Right lobe of liver (tissue), 6 donors: ENCODE measurements at regions not wholly inside any gene's neighbourhood (a gene's known extent, or its start where the extent isn't known, plus 50 kb on each side); places are given as distances from the start of the nearest gene placed in this dataset.

ENCODE experiments used
- ATAC-seq, 4 donors: fragments of 200-7000 bp; cut with Tn5 transposase; one replicate each; pipeline ENCODE4 v1.9.1; 2020; ENCODE audit warnings: mild to moderate bottlenecking in 4 of 4, moderate library complexity in 4 of 4
- DNase-seq, 3 donors: peaks; one replicate each; pipeline ENCODE4 v3.0.0-alpha.2; 2020
- H3K27ac ChIP-seq, 3 donors: fragments of 200-600 bp; one replicate each; pipeline ENCODE4 v1.8.0; 2022
- H3K27me3 ChIP-seq, 2 donors: fragments of 200-600 bp; one replicate each; pipeline ENCODE4 v1.8.0; 2022
- H3K36me3 ChIP-seq, 4 donors: fragments of 200-600 bp; sonication (generic) in 1 of 4; one replicate each; pipeline versions ENCODE4 v1.5.1 to v1.8.0; 2017 to 2022; ENCODE audit warnings: control low read depth in 1 of 4
- H3K4me1 ChIP-seq, 4 donors: fragments of 200-600 bp; sonication (generic) in 1 of 4; one replicate each; pipeline versions ENCODE4 v1.5.1 to v1.8.0; 2017 to 2022; ENCODE audit warnings: control low read depth in 1 of 4
- H3K4me3 ChIP-seq, 3 donors: fragments of 200-600 bp; one replicate each; pipeline ENCODE4 v1.8.0; 2022
- H3K9me3 ChIP-seq, 4 donors: fragments of 200-600 bp; sonication (generic) in 1 of 4; one replicate each; pipeline versions ENCODE4 v1.5.1 to v1.8.0; 2017 to 2022; ENCODE audit warnings: control low read depth in 1 of 4
- POLR2A ChIP-seq: fragments of 450-650 bp; IDR thresholded peaks from one replicate; pipeline ENCODE4 v1.6.1; 2017; ENCODE audit warnings: antibody characterized with exemption, mild to moderate bottlenecking
- WGBS: methylation state at CpG from one replicate; pipeline ENCODE4 v1.1.6; 2018; ENCODE audit warnings: low coverage, low lambda C conversion rate; ENCODE audit not compliant: insufficient coverage; ENCODE audit errors: missing lambda C conversion rate; 5-methylcytosine and 5-hydroxymethylcytosine counted together
- intact Hi-C, 2 donors: fragments of 100-400 bp; cut with DNase I; formaldehyde crosslinking; loops; one replicate each; pipeline versions ENCODE4 v1.11.2 to v1.14.1; 2022
- TF ChIP-seq, protein P1 (sequence below), 4 donors: fragments of 200-600 bp in 3 of 4; fragments of 450-650 bp in 1 of 4; IDR thresholded peaks; one replicate each; pipeline versions ENCODE4 v1.5.1 to v1.8.0; 2016 to 2022; ENCODE audit warnings: antibody characterized with exemption in 4 of 4, mild to moderate bottlenecking in 2 of 4
- donor health status: DM: no; HTN: yes; CAD: no.
- donor health status: DM: no; HTN: no; CAD: no.
- donor health status: DM: no; HTN: no; CAD: no.
- donor health status: DM: no; HTN: yes; CAD: no.
- donor health status: DM: no; HTN: yes; CAD: no.

DNA sequence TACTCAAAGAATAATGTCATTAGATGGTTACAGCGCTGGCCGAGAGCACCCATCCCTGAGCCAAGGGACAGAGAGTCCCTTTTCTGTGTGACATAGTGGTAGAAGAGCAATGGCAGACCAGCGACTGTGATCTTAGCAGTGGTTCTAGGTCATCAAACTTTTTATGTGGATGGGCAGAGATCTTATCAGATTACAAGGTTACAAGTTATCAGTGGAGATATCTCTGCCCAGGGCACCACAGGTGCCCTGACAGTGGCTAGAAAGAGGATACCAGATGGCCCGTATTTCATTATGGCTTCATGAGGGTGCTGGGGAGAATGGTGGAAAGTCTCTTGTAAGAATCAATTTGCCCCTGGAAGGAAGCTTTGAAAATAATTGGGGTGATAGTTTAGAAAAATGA lies 62.7 kb downstream of the CYCS start:
- no peak for ATAC-seq
- Histone ChIP-seq H3K4me3 (no peak overlapping the region), H3K4me1 (no peaks in the 10 kb centered on the region), H3K9me3 (no peaks in the 10 kb centered on the region), H3K27ac (no peak overlapping the region), H3K27me3 (no peaks in the 10 kb centered on the region), H3K36me3 (no peaks in the 10 kb centered on the region)
- no peak for DNase-seq
- TF ChIP-seq POLR2A = no peak
- TF ChIP-seq, protein P1, sequence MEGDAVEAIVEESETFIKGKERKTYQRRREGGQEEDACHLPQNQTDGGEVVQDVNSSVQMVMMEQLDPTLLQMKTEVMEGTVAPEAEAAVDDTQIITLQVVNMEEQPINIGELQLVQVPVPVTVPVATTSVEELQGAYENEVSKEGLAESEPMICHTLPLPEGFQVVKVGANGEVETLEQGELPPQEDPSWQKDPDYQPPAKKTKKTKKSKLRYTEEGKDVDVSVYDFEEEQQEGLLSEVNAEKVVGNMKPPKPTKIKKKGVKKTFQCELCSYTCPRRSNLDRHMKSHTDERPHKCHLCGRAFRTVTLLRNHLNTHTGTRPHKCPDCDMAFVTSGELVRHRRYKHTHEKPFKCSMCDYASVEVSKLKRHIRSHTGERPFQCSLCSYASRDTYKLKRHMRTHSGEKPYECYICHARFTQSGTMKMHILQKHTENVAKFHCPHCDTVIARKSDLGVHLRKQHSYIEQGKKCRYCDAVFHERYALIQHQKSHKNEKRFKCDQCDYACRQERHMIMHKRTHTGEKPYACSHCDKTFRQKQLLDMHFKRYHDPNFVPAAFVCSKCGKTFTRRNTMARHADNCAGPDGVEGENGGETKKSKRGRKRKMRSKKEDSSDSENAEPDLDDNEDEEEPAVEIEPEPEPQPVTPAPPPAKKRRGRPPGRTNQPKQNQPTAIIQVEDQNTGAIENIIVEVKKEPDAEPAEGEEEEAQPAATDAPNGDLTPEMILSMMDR (IDR thresholded peaks at IDR 0.05) = no peak
- intact Hi-C loops = no loop called here
- 67% methylated on average over 4 of the region's 4 CpGs for WGBS

- WGBS = 70% methylated on average over 7 of the region's 17 CpGs
- Histone ChIP-seq H3K27me3 (no peaks in the 10 kb centered on the region), H3K36me3 (no peaks in the 10 kb centered on the region), H3K4me3 (no peak overlapping the region), H3K4me1 (no peaks in the 10 kb centered on the region), H3K27ac (no peak overlapping the region), H3K9me3 (no peaks in the 10 kb centered on the region)
- DNase-seq (no peak), ATAC-seq (no peak)
- intact Hi-C loops = no loop called here
- TF ChIP-seq, protein P1 (IDR thresholded peaks at IDR 0.05) = no peak
- TF ChIP-seq POLR2A = no peak
These were observed 64.5 kb downstream of the CYCS start for GRCh38 chr7:25060487-25061055.

GRCh38 chr7:25059576-25059975 lies 65.5 kb downstream of the CYCS start:
- WGBS = no CpG with 5 or more reads among the region's 7 CpGs
- DNase-seq = no peak
- no peak for TF ChIP-seq POLR2A
- TF ChIP-seq, protein P1 (IDR thresholded peaks at IDR 0.05) = no peak
- intact Hi-C loops = no loop called here
- Histone ChIP-seq H3K4me1 (no peaks in the 10 kb centered on the region), H3K9me3 (no peaks in the 10 kb centered on the region), H3K4me3 (no peak overlapping the region), H3K27me3 (no peaks in the 10 kb centered on the region), H3K27ac (no peak overlapping the region), H3K36me3 (no peaks in the 10 kb centered on the region)
- ATAC-seq = no peak

- ATAC-seq (no peak), DNase-seq (no peak)
- intact Hi-C loops = no loop called here
- 79% methylated on average over 4 of the region's 4 CpGs for WGBS
- Histone ChIP-seq H3K4me3 (no peak overlapping the region), H3K27ac (no peak overlapping the region), H3K4me1 (no peaks in the 10 kb centered on the region), H3K27me3 (no peaks in the 10 kb centered on the region), H3K36me3 (no peaks in the 10 kb centered on the region), H3K9me3 (no peaks in the 10 kb centered on the region)
- TF ChIP-seq, protein P1 (IDR thresholded peaks at IDR 0.05) = no peak
- TF ChIP-seq POLR2A = no peak
These were observed 68.7 kb downstream of the CYCS start for GRCh38 chr7:25056368-25056767.
